Astrocyte (in vitro differentiated cells and primary cell): ENCODE measurements at regions not wholly inside any gene's neighbourhood (a gene's known extent, or its start where the extent isn't known, plus 50 kb on each side); places are given as distances from the start of the nearest gene placed in this dataset.

Experiments
- DNase-seq: peaks from one replicate; pipeline ENCODE4 v3.0.0-alpha.2; 2010; ENCODE audit warnings: low read depth
- FAIRE-seq: peaks from 2 replicates; lab custom pipeline; 2011; peaks lifted over from hg19 to GRCh38; lab: Jason Lieb, UNC
- H2AFZ ChIP-seq: 2 replicates; pipeline ENCODE4 v1.6.0; 2012; ENCODE audit warnings: low read depth, low read length, inconsistent platforms
- H3K27ac ChIP-seq: 2 replicates; pipeline ENCODE4 v1.5.1; 2011; ENCODE audit warnings: low read depth, low read length, inconsistent platforms
- H3K27me3 ChIP-seq: 2 replicates; pipeline ENCODE4 v1.6.0; 2011; ENCODE audit warnings: low read length, inconsistent platforms; ENCODE audit not compliant: insufficient read depth
- H3K36me3 ChIP-seq: 2 replicates; pipeline ENCODE4 v1.5.1; 2011; ENCODE audit warnings: low read length, inconsistent platforms; ENCODE audit not compliant: insufficient read depth
- H3K4me1 ChIP-seq: 2 replicates; pipeline ENCODE4 v1.5.1; 2011; ENCODE audit warnings: low read length, inconsistent platforms; ENCODE audit not compliant: insufficient read depth
- H3K4me2 ChIP-seq: 2 replicates; pipeline ENCODE4 v1.6.0; 2012; ENCODE audit warnings: low read length, inconsistent platforms
- H3K4me3 ChIP-seq: 2 replicates; pipeline ENCODE4 v1.5.1; 2011; ENCODE audit warnings: low read depth, mild to moderate bottlenecking, low read length, inconsistent platforms; ENCODE audit not compliant: insufficient read depth
- H3K79me2 ChIP-seq: 2 replicates; pipeline ENCODE4 v1.6.0; 2012; ENCODE audit warnings: mild to moderate bottlenecking, low read length, inconsistent platforms; ENCODE audit not compliant: insufficient read depth
- H3K9ac ChIP-seq: 2 replicates; pipeline ENCODE4 v1.6.0; 2012; ENCODE audit warnings: mild to moderate bottlenecking, low read length, inconsistent platforms
- H3K9me3 ChIP-seq: 2 replicates; pipeline ENCODE4 v1.5.1; 2012; ENCODE audit warnings: low read depth, mild to moderate bottlenecking, low read length, inconsistent platforms; ENCODE audit not compliant: insufficient read depth
- H4K20me1 ChIP-seq: 2 replicates; pipeline ENCODE4 v1.6.0; 2012; ENCODE audit warnings: low read length, inconsistent platforms; ENCODE audit not compliant: insufficient read depth
- H3K27ac Mint-ChIP-seq: one replicate; pipeline ENCODE4 v1.8.0; 2021; ENCODE audit warnings: mild to moderate bottlenecking, mixed read lengths; ENCODE audit not compliant: unreplicated experiment
- H3K27me3 Mint-ChIP-seq: one replicate; pipeline ENCODE4 v1.8.0; 2021; ENCODE audit warnings: low read depth, mixed read lengths; ENCODE audit not compliant: unreplicated experiment
- H3K36me3 Mint-ChIP-seq: one replicate; pipeline ENCODE4 v1.8.0; 2021; ENCODE audit warnings: low read depth, mixed read lengths; ENCODE audit not compliant: unreplicated experiment
- H3K4me1 Mint-ChIP-seq: one replicate; pipeline ENCODE4 v1.8.0; 2021; ENCODE audit warnings: low read depth, mixed read lengths; ENCODE audit not compliant: unreplicated experiment
- H3K4me3 Mint-ChIP-seq: one replicate; pipeline ENCODE4 v1.8.0; 2021; ENCODE audit warnings: mild to moderate bottlenecking, moderate library complexity, mixed read lengths; ENCODE audit not compliant: unreplicated experiment
- H3K9me3 Mint-ChIP-seq: one replicate; pipeline ENCODE4 v1.8.0; 2021; ENCODE audit warnings: mild to moderate bottlenecking, mixed read lengths; ENCODE audit not compliant: unreplicated experiment
- CTCF ChIP-seq: IDR thresholded peaks from 2 replicates; pipeline ENCODE4 v1.5.1; 2011; ENCODE audit warnings: low read depth, mild to moderate bottlenecking, inconsistent platforms, low read length, moderate library complexity; ENCODE audit not compliant: insufficient read depth
- EZH2 ChIP-seq: IDR thresholded peaks from 2 replicates; pipeline ENCODE4 v1.6.1; 2012; ENCODE audit warnings: mild to moderate bottlenecking, low read length, inconsistent platforms; ENCODE audit not compliant: insufficient read depth

GRCh38 chr5:173534664-173535063, 81.8 kb downstream of the BOD1 start:
- H3K4me1 Mint-ChIP-seq: peaks cover 11% of the 10 kb centered on the region
- H3K9me3 Mint-ChIP-seq: peaks cover 5% of the 10 kb centered on the region
- TF ChIP-seq EZH2: no peak
- no peak for TF ChIP-seq CTCF
- Histone ChIP-seq H3K27me3 (no peaks in the 10 kb centered on the region), H2AFZ (no peak overlapping the region), H3K36me3 (no peaks in the 10 kb centered on the region), H4K20me1 (no peaks in the 10 kb centered on the region), H3K9ac (no peak overlapping the region), H3K9me3 (no peaks in the 10 kb centered on the region), H3K79me2 (no peaks in the 10 kb centered on the region), H3K4me1 (peaks cover 7% of the 10 kb centered on the region), H3K27ac (no peak overlapping the region), H3K4me2 (no peak overlapping the region), H3K4me3 (no peak overlapping the region)
- H3K27me3 Mint-ChIP-seq: peaks cover 10% of the 10 kb centered on the region
- no peak overlapping the region for H3K4me3 Mint-ChIP-seq
- no peak for FAIRE-seq
- no peak overlapping the region for H3K27ac Mint-ChIP-seq
- H3K36me3 Mint-ChIP-seq: peaks cover 2% of the 10 kb centered on the region
- no peak for DNase-seq

- peaks cover 10% of the 10 kb centered on the region for H3K27me3 Mint-ChIP-seq
- Histone ChIP-seq H2AFZ (no peak overlapping the region), H3K9ac (no peak overlapping the region), H3K27me3 (no peaks in the 10 kb centered on the region), H3K4me1 (peaks cover 7% of the 10 kb centered on the region), H4K20me1 (no peaks in the 10 kb centered on the region), H3K27ac (no peak overlapping the region), H3K4me2 (no peak overlapping the region), H3K79me2 (no peaks in the 10 kb centered on the region), H3K36me3 (no peaks in the 10 kb centered on the region), H3K9me3 (no peaks in the 10 kb centered on the region), H3K4me3 (no peak overlapping the region)
- H3K4me3 Mint-ChIP-seq: no peak overlapping the region
- peaks cover 2% of the 10 kb centered on the region for H3K36me3 Mint-ChIP-seq
- DNase-seq (no peak), FAIRE-seq (no peak)
- no peak overlapping the region for H3K27ac Mint-ChIP-seq
- TF ChIP-seq EZH2 (no peak), CTCF (no peak)
- H3K9me3 Mint-ChIP-seq: peaks cover 5% of the 10 kb centered on the region
- peaks cover 11% of the 10 kb centered on the region for H3K4me1 Mint-ChIP-seq
Measured at GRCh38 chr5:173534031-173534430, 82.4 kb downstream of the BOD1 start.

- H3K4me1 ChIP-seq: peaks cover 7% of the 10 kb centered on the region
- no peaks in the 10 kb centered on the region for H3K36me3 ChIP-seq
- no peak overlapping the region for H3K4me3 Mint-ChIP-seq
- TF ChIP-seq EZH2: no peak
- no peak for TF ChIP-seq CTCF
- no peak overlapping the region for H3K4me2 ChIP-seq
- H3K27me3 Mint-ChIP-seq: peaks cover 6% of the 10 kb centered on the region
- H3K9ac ChIP-seq: no peak overlapping the region
- H3K9me3 Mint-ChIP-seq: peaks cover 5% of the 10 kb centered on the region
- peaks cover 11% of the 10 kb centered on the region for H3K4me1 Mint-ChIP-seq
- no peak overlapping the region for H2AFZ ChIP-seq
- no peak for FAIRE-seq
- no peaks in the 10 kb centered on the region for H3K79me2 ChIP-seq
- H3K36me3 Mint-ChIP-seq: peaks cover 2% of the 10 kb centered on the region
- DNase-seq: no peak
- no peaks in the 10 kb centered on the region for H3K27me3 ChIP-seq
- H3K27ac ChIP-seq: no peak overlapping the region
- H4K20me1 ChIP-seq: no peaks in the 10 kb centered on the region
- no peak overlapping the region for H3K4me3 ChIP-seq
- no peak overlapping the region for H3K27ac Mint-ChIP-seq
- no peaks in the 10 kb centered on the region for H3K9me3 ChIP-seq
Measured at GRCh38 chr5:173532689-173533250, 83.7 kb downstream of the BOD1 start.
